GM12864 (cell line): ENCODE measurements at regions not wholly inside any gene's neighbourhood (a gene's known extent, or its start where the extent isn't known, plus 50 kb on each side); places are given as distances from the start of the nearest gene placed in this dataset.

ENCODE experiments used
- DNase-seq: peaks from one replicate; pipeline ENCODE4 v3.0.0-alpha.2; 2011; ENCODE audit warnings: low read depth
- H3K4me3 ChIP-seq: 2 replicates; pipeline ENCODE4 v1.5.1; 2011; ENCODE audit warnings: mild to moderate bottlenecking, low read depth, low read length, control low read depth
- TF ChIP-seq, protein P1 (sequence below): IDR thresholded peaks from 2 replicates; pipeline ENCODE4 v1.5.1; 2011; ENCODE audit warnings: low read depth, mild to moderate bottlenecking, moderate library complexity, low read length, control low read depth, inconsistent platforms; ENCODE audit errors: missing control alignments

DNA sequence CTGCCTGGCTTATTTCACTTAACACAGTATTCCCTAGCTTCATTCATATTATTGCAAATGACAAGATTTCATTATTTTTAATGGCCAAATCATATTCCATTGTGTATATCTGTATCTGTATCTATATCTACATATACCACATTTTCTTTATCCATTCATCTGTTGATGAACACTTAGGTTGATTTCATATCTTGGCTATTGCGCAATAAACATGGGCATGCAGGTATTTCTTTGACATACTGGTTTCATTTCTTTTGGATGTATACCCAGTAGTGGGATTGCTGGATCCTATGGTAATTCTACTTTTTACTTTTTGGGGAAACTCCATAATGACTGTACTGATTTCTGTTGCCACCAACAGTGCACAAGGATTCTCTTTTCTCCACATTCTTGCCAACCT is 68.9 kb upstream of the CREB5 start:
- no peak overlapping the region for H3K4me3 ChIP-seq
- DNase-seq = no peak
- TF ChIP-seq, protein P1, sequence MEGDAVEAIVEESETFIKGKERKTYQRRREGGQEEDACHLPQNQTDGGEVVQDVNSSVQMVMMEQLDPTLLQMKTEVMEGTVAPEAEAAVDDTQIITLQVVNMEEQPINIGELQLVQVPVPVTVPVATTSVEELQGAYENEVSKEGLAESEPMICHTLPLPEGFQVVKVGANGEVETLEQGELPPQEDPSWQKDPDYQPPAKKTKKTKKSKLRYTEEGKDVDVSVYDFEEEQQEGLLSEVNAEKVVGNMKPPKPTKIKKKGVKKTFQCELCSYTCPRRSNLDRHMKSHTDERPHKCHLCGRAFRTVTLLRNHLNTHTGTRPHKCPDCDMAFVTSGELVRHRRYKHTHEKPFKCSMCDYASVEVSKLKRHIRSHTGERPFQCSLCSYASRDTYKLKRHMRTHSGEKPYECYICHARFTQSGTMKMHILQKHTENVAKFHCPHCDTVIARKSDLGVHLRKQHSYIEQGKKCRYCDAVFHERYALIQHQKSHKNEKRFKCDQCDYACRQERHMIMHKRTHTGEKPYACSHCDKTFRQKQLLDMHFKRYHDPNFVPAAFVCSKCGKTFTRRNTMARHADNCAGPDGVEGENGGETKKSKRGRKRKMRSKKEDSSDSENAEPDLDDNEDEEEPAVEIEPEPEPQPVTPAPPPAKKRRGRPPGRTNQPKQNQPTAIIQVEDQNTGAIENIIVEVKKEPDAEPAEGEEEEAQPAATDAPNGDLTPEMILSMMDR = no peak

DNA sequence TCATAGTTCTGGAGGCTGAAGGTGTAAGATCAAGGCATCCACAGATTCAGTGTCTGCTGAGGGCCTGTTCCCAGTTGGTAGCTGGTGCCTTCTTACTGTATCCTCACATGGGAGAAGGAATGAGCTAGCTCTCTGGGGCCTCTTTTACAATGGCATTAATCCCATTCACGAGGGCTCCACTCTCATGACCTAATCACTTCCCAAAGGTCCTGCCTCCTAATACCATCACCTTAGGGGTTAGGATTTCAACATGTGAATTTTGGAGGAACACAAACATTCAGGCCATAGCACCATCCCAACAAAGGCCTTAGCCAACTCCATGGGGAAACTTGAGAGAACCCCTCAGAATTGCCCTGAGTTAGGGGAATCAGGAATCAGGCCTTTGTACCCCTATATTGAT is 66.1 kb upstream of the CREB5 start:
- no peak overlapping the region for H3K4me3 ChIP-seq
- no peak for DNase-seq
- TF ChIP-seq, protein P1 = no peak

DNA sequence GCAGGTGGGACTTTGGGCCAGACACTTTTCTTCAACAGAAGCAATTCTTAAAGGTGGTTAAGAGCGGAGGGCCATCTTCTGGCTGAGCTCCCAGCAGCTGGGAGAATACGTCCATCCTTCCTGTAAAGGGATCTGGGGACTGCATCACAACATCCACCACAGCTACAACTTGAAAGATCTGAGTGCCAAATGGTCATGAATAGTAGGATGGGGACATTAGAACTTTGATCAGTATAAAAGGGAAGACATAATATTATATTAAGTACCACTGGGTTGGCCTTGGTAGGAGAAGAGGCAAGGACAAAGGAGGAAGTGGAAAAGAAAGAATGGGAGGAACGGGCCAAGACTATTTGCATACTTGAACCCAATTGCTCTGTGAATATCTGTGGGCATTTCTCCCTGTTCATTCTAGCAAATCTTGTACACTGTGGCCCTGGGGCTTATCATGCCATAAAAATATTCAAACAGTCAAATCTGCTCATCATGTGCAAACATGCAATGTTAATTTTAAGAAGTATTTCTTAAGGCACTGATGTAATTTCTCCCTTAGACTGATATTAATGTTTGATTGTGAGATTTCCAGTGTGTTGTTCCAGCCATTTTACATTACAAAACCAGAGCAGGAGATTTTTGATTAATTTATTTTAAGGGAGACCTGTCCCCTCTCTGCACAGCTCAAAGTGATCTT is 65.5 kb upstream of the CREB5 start:
- DNase-seq = no peak
- TF ChIP-seq, protein P1 = no peak

DNA sequence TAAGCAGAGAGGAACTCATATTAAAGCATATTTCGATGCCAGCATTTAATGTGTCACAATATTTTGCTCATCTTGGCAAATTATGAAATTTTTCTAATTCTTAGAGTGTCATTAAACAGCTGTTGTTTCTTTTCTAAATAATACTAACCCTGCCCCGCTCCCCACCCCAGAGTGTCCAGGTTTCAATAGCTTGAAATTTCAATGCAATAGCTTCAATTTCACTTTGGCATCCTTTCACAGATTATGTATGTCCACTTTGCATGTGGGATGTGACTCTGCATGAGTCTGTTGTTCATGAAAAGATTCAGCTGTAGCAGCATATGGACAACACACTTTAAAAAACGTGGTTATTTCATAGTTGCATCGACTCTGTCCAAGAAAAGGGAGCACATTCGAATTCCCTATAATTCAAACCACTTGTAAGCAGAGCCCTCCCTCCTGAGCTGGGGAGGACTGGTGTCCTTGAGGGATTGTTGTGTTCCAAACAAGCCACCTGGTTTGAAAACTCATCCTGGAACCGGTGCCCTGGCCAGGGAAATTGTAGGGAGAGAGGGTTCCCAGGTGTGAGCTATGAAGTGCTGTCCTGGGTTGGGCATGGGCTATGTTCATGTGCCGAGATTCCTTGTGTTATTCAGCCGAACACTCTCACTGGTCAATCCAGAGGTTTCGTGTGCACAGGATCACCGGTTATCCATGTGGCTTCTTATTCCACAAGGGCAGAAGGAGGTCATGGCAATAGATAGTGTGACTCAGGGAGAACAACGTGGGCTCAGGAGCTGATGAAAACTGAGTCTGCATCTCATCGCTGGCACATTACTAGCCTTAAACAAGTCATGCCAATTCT is 64.6 kb upstream of the CREB5 start:
- no peak for DNase-seq
- TF ChIP-seq, protein P1 = no peak
- H3K4me3 ChIP-seq = no peak overlapping the region

More for the DNA sequence above, 65.5 kb upstream of the CREB5 start:
- no peak overlapping the region for H3K4me3 ChIP-seq

DNA sequence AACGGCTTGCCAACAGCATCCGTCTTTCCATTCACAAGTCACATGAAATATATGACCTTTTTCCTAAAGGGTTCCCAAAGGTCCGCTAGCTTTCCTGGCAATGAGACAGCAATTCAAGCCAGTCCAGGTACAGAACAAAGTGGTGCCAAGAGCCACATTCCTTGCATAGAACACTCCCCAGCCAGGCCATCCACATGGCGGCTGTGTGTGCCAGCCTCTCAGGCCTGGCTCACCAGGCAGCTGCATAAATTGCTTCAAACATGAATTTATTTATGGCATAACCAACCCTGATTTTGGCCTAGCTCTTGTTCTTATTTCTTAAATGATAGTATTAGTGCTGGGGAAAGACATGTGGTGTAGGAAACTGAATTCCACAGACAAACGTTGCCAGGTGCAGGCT is 63.7 kb upstream of the CREB5 start:
- no peak overlapping the region for H3K4me3 ChIP-seq
- TF ChIP-seq, protein P1 = no peak
- no peak for DNase-seq

DNA sequence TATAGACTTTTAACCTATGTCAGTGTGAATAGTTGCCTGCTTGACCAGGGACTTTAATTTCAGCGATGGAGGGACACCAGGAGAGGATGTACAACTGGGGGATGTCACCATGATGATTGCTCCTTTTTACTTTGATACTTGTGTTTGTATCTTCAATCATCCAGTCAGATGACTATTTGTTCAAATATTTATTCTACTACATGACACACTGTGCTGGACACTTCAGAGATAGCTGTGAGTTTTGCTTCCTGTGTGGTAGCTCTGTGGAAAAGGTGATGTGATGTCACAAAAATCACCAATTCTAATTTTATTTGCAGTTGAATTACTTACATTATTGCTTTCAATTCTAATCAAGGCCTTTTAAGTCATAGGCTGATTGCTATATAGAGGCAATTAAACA is 62.7 kb upstream of the CREB5 start:
- TF ChIP-seq, protein P1 = no peak
- H3K4me3 ChIP-seq = no peak overlapping the region
- no peak for DNase-seq
